B cell (primary cell): ENCODE measurements at regions not wholly inside any gene's neighbourhood (a gene's known extent, or its start where the extent isn't known, plus 50 kb on each side); places are given as distances from the start of the nearest gene placed in this dataset.

Experiments used
- ATAC-seq: fragments of 200-7000 bp; cut with Tn5 transposase; one replicate; pipeline ENCODE4 v1.10.0; 2021; ENCODE audit warnings: low read depth, mild to moderate bottlenecking, moderate number of reproducible peaks, moderate library complexity
- CTCF ChIA-PET: fragments of 350-600 bp; sonication (Branson Sonifier 250); formaldehyde crosslinking; loops from one replicate; lab custom pipeline; 2021; ENCODE audit warnings: antibody characterized with exemption, inconsistent platforms; lab: Charles Lee
- POLR2A ChIA-PET: fragments of 350-600 bp; sonication (Branson Sonifier 250); formaldehyde crosslinking; loops from one replicate; lab custom pipeline; 2021; ENCODE audit warnings: antibody characterized with exemption; lab: Charles Lee
- DNase-seq: peaks from one replicate; pipeline ENCODE4 v3.0.0; 2013
- H2AFZ ChIP-seq: 2 replicates; pipeline ENCODE4 v1.6.1; 2012; ENCODE audit warnings: mild to moderate bottlenecking, low read depth, low read length; ENCODE audit not compliant: insufficient read depth, poor library complexity, severe bottlenecking
- H3K27ac ChIP-seq, 2 donors: 1 replicate in 1 of 2; 2 replicates in 1 of 2; pipeline ENCODE4 v1.5.1; 2012 to 2013; ENCODE audit warnings: low read length in 2 of 2, mild to moderate bottlenecking in 2 of 2, moderate library complexity in 1 of 2
- H3K27me3 ChIP-seq, 4 experiments: fragments of 200-600 bp in 1 of 4; sonication (generic) in 1 of 4; replicated peaks in 1 of 4; 1 replicate in 2 of 4; 2 replicates in 2 of 4; pipeline versions ENCODE4 v1.6.1 to v1.7.0; 2013 to 2016; ENCODE audit warnings: low read length in 3 of 4, mild to moderate bottlenecking in 2 of 4, mixed read lengths in 1 of 4, moderate library complexity in 1 of 4; ENCODE audit not compliant: insufficient read depth in 4 of 4, control insufficient read depth in 3 of 4; ENCODE audit errors: control extremely low read depth in 1 of 4
- H3K36me3 ChIP-seq, 2 experiments: replicated peaks in 1 of 2; 1 replicate in 1 of 2; 2 replicates in 1 of 2; pipeline versions ENCODE4 v1.6.1 to v1.7.1; 2013; ENCODE audit warnings: low read length in 1 of 2; ENCODE audit not compliant: insufficient read depth in 2 of 2, control insufficient read depth in 1 of 2; ENCODE audit errors: control extremely low read depth in 1 of 2, extremely low read depth in 1 of 2
- H3K4me1 ChIP-seq, 2 donors: fragments of 200-600 bp in 1 of 2; sonication (generic) in 1 of 2; 1 replicate in 1 of 2; 2 replicates in 1 of 2; pipeline versions ENCODE4 v1.5.1 to v1.6.1; 2013 to 2017; ENCODE audit warnings: low read length in 2 of 2; ENCODE audit not compliant: control insufficient read depth in 2 of 2, insufficient read depth in 2 of 2
- H3K4me2 ChIP-seq: replicated peaks from 2 replicates; pipeline ENCODE3; 2012; ENCODE audit warnings: mild to moderate bottlenecking, low read depth, low read length; ENCODE audit not compliant: poor library complexity, severe bottlenecking
- H3K4me3 ChIP-seq, 5 experiments: fragments of 200-600 bp in 1 of 5; sonication (generic) in 1 of 5; 1 replicate in 3 of 5; 2 replicates in 2 of 5; pipeline versions ENCODE4 v1.5.1 to v1.7.0; 2011 to 2016; ENCODE audit warnings: low read length in 4 of 5, mild to moderate bottlenecking in 4 of 5, low read depth in 2 of 5, control low read depth in 1 of 5, moderate library complexity in 1 of 5; ENCODE audit not compliant: insufficient read depth in 1 of 5; ENCODE audit errors: control extremely low read depth in 1 of 5, extremely low read depth in 1 of 5
- H3K79me2 ChIP-seq: fragments of 200-600 bp; sonication (generic); one replicate; pipeline ENCODE4 v1.6.0; 2016; ENCODE audit warnings: low read length; ENCODE audit not compliant: control insufficient read depth, insufficient read depth
- H3K9ac ChIP-seq: fragments of 200-600 bp; sonication (generic); 2 replicates; pipeline ENCODE4 v1.6.1; 2017; ENCODE audit warnings: mild to moderate bottlenecking, low read length, moderate library complexity
- H3K9me3 ChIP-seq, 3 donors: one replicate each; pipeline versions ENCODE4 v1.6.1 to v1.7.1; 2013; ENCODE audit warnings: low read length in 2 of 3; ENCODE audit not compliant: control insufficient read depth in 2 of 3, insufficient read depth in 1 of 3; ENCODE audit errors: control extremely low read depth in 1 of 3
- H4K20me1 ChIP-seq: 2 replicates; pipeline ENCODE4 v1.6.0; 2012; ENCODE audit warnings: mild to moderate bottlenecking, low read length; ENCODE audit not compliant: insufficient read depth, control insufficient read depth, poor library complexity, severe bottlenecking
- H3K27ac Mint-ChIP-seq: one replicate; pipeline ENCODE4 v1.8.0; 2021; ENCODE audit warnings: mixed read lengths
- H3K27me3 Mint-ChIP-seq: one replicate; pipeline ENCODE4 v1.8.0; 2021; ENCODE audit warnings: mixed read lengths
- H3K4me1 Mint-ChIP-seq: one replicate; pipeline ENCODE4 v1.8.0; 2021; ENCODE audit warnings: mixed read lengths
- H3K4me3 Mint-ChIP-seq: one replicate; pipeline ENCODE4 v1.8.0; 2021; ENCODE audit warnings: mixed read lengths
- H3K9me3 Mint-ChIP-seq: one replicate; pipeline ENCODE4 v1.8.0; 2022; ENCODE audit warnings: mixed read lengths; ENCODE audit not compliant: insufficient read depth
- CTCF ChIP-seq: fragments of 200-600 bp; IDR thresholded peaks from one replicate; pipeline ENCODE4 v1.8.0; 2022; ENCODE audit warnings: antibody characterized with exemption, mild to moderate bottlenecking
- EZH2 ChIP-seq: IDR thresholded peaks from 2 replicates; pipeline ENCODE4 v1.6.1; 2012; ENCODE audit warnings: borderline replicate concordance, low read depth, mild to moderate bottlenecking, moderate library complexity, low read length; ENCODE audit not compliant: insufficient read depth, poor library complexity, severe bottlenecking
- WGBS: methylation state at CpG from one replicate; pipeline ENCODE4 v1.1.5; 2013; ENCODE audit warnings: missing lambda C conversion rate; ENCODE audit not compliant: insufficient coverage; 5-methylcytosine and 5-hydroxymethylcytosine counted together
- intact Hi-C: fragments of 100-400 bp; cut with micrococcal nuclease; formaldehyde crosslinking; loops from one replicate; pipeline ENCODE4 v1.10.0; 2022

DNA sequence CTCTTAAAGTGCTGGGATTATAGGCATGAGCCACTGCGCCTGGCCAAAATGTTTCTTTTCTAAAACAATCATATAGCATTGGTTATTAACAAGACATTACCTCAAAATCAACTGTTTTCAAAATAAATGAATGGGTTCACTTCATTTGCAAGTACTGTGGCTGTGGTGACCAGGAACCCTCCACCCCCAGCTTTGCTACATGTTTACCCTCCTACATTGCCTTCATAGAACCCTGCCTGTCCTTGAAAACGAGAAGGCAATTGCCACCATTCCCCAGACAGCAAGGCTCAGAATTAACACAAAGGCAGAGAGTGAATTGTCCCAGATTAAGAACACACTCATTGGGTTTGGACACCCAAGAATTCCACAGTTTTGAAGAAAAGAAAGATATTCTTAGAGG, 116.6 kb upstream of the LGSN start:
- Histone ChIP-seq H3K79me2 (no peaks in the 10 kb centered on the region), H3K27me3 (no peaks in the 10 kb centered on the region), H4K20me1 (no peaks in the 10 kb centered on the region), H3K4me2 (no peak overlapping the region), H3K27ac (no peak overlapping the region), H3K4me3 (no peak overlapping the region), H2AFZ (no peak overlapping the region), H3K36me3 (no peaks in the 10 kb centered on the region), H3K4me1 (no peaks in the 10 kb centered on the region), H3K9me3 (peaks cover 0 to 6% (median 0%) of the 10 kb centered on the region in 3 donors), H3K9ac (no peak overlapping the region)
- no peaks in the 10 kb centered on the region for H3K9me3 Mint-ChIP-seq
- no CpG with 5 or more reads among the region's 2 CpGs for WGBS
- CTCF ChIA-PET = no interaction called here
- H3K4me1 Mint-ChIP-seq = no peaks in the 10 kb centered on the region
- ATAC-seq (no peak), DNase-seq (no peak)
- no peak overlapping the region for H3K27ac Mint-ChIP-seq
- TF ChIP-seq EZH2 (no peak), CTCF (no peak)
- no peaks in the 10 kb centered on the region for H3K27me3 Mint-ChIP-seq
- intact Hi-C loops = no loop called here
- POLR2A ChIA-PET = no interaction called here
- H3K4me3 Mint-ChIP-seq = no peak overlapping the region

GRCh38 chr6:63437058-63437457, 117.3 kb upstream of the LGSN start:
- no peaks in the 10 kb centered on the region for H3K4me1 Mint-ChIP-seq
- intact Hi-C loops = no loop called here

More at GRCh38 chr6:63437058-63437457, 117.3 kb upstream of the LGSN start:
- no peak overlapping the region for H2AFZ ChIP-seq
- DNase-seq (no peak), ATAC-seq (no peak)
- Mint-ChIP-seq H3K9me3 (no peaks in the 10 kb centered on the region), H3K27ac (no peak overlapping the region), H3K4me3 (no peak overlapping the region), H3K27me3 (no peaks in the 10 kb centered on the region)
- H4K20me1 ChIP-seq = no peaks in the 10 kb centered on the region
- H3K9me3 ChIP-seq = peaks cover 0 to 13% (median 0%) of the 10 kb centered on the region in 3 donors
- no peak overlapping the region for H3K27ac ChIP-seq
- no peaks in the 10 kb centered on the region for H3K27me3 ChIP-seq
- ChIA-PET POLR2A (no interaction called here), CTCF (no interaction called here)
- WGBS = no CpG with 5 or more reads among the region's 3 CpGs
- TF ChIP-seq EZH2 = no peak
- no peak for TF ChIP-seq CTCF
- H3K4me2 ChIP-seq = no peak overlapping the region
- H3K4me1 ChIP-seq = no peaks in the 10 kb centered on the region
- no peaks in the 10 kb centered on the region for H3K79me2 ChIP-seq
- H3K4me3 ChIP-seq = no peak overlapping the region
- no peak overlapping the region for H3K9ac ChIP-seq
- no peaks in the 10 kb centered on the region for H3K36me3 ChIP-seq
